Neural progenitor cell (in vitro differentiated cells): ENCODE measurements at regions not wholly inside any gene's neighbourhood (a gene's known extent, or its start where the extent isn't known, plus 50 kb on each side); places are given as distances from the start of the nearest gene placed in this dataset.
"Not testable (repeated sequence)": the region's sequence is repeated elsewhere in the genome, so short reads cannot be mapped to it uniquely, and the experiment has no call there.

Source experiments
- DNase-seq: peaks from one replicate; pipeline ENCODE4 v3.0.0-alpha.2; 2016; ENCODE audit warnings: low spot score
- H2AFZ ChIP-seq: fragments of 200-600 bp; sonication (generic); replicated peaks from 2 replicates; pipeline ENCODE4 v1.6.1; 2016; ENCODE audit warnings: antibody characterized with exemption
- H3F3A ChIP-seq: fragments of 200-600 bp; sonication (generic); 2 replicates; pipeline ENCODE4 v1.6.1; 2016; ENCODE audit warnings: antibody characterized with exemption, low read depth
- H3K27ac ChIP-seq: fragments of 200-600 bp; sonication (generic); 2 replicates; pipeline ENCODE4 v1.5.1; 2016; ENCODE audit warnings: mild to moderate bottlenecking
- H3K27me3 ChIP-seq: fragments of 200-600 bp; sonication (generic); 2 replicates; pipeline ENCODE4 v1.6.1; 2016; ENCODE audit warnings: mild to moderate bottlenecking, moderate library complexity
- H3K36me3 ChIP-seq: fragments of 200-600 bp; sonication (generic); 2 replicates; pipeline ENCODE4 v1.5.1; 2016
- H3K4me1 ChIP-seq: fragments of 200-600 bp; sonication (generic); 2 replicates; pipeline ENCODE4 v1.6.1; 2016; ENCODE audit warnings: mixed run types
- H3K4me2 ChIP-seq: fragments of 200-600 bp; sonication (generic); 2 replicates; pipeline ENCODE4 v1.6.1; 2016
- H3K4me3 ChIP-seq: fragments of 200-600 bp; sonication (generic); 2 replicates; pipeline ENCODE4 v1.5.1; 2016
- H3K79me2 ChIP-seq: fragments of 200-600 bp; sonication (generic); 2 replicates; pipeline ENCODE4 v1.6.1; 2016; ENCODE audit warnings: low read depth
- H3K9ac ChIP-seq: fragments of 200-600 bp; sonication (generic); 2 replicates; pipeline ENCODE4 v1.6.1; 2016
- H3K9me3 ChIP-seq: fragments of 200-600 bp; sonication (generic); 2 replicates; pipeline ENCODE4 v1.5.1; 2016; ENCODE audit warnings: low read depth
- H4K20me1 ChIP-seq: fragments of 200-600 bp; sonication (generic); 2 replicates; pipeline ENCODE4 v1.6.1; 2016; ENCODE audit warnings: low read depth
- H3K27ac Mint-ChIP-seq: 3 replicates; pipeline ENCODE4 v1.8.0; 2021; ENCODE audit warnings: mixed read lengths
- H3K27me3 Mint-ChIP-seq: 2 replicates; pipeline ENCODE4 v1.8.0; 2022; ENCODE audit warnings: low read depth, mild to moderate bottlenecking, inconsistent platforms, moderate library complexity, mixed read lengths; ENCODE audit not compliant: insufficient read depth
- H3K36me3 Mint-ChIP-seq: 3 replicates; pipeline ENCODE4 v1.8.0; 2021; ENCODE audit warnings: mixed read lengths
- H3K4me1 Mint-ChIP-seq: 3 replicates; pipeline ENCODE4 v1.8.0; 2021; ENCODE audit warnings: mixed read lengths
- H3K4me3 Mint-ChIP-seq: 3 replicates; pipeline ENCODE4 v1.8.0; 2021; ENCODE audit warnings: mild to moderate bottlenecking, moderate library complexity, mixed read lengths
- H3K9me3 Mint-ChIP-seq: 3 replicates; pipeline ENCODE4 v1.8.0; 2020; ENCODE audit warnings: mixed read lengths
- EZH2 ChIP-seq: fragments of 200-600 bp; sonication (generic); IDR thresholded peaks from 2 replicates; pipeline ENCODE4 v1.6.1; 2017; ENCODE audit warnings: antibody characterized with exemption, mild to moderate bottlenecking, moderate library complexity
- EZH2phosphoT487 ChIP-seq: fragments of 200-600 bp; sonication (generic); IDR thresholded peaks from 2 replicates; pipeline ENCODE4 v1.6.1; 2017; ENCODE audit warnings: antibody characterized with exemption
- TF ChIP-seq, protein P1 (sequence below): fragments of 200-600 bp; sonication (generic); IDR thresholded peaks from 2 replicates; pipeline ENCODE4 v1.5.1; 2017; ENCODE audit warnings: antibody characterized with exemption, mild to moderate bottlenecking

- H3K4me2 ChIP-seq, result no peak overlapping the region
- H3K27me3 ChIP-seq, result no peaks in the 10 kb centered on the region
- H3K4me3 Mint-ChIP-seq, result no peak overlapping the region
- no peaks in the 10 kb centered on the region for H3F3A ChIP-seq
- no peaks in the 10 kb centered on the region for H3K4me1 Mint-ChIP-seq
- H3K27me3 Mint-ChIP-seq, result no peaks in the 10 kb centered on the region
- DNase-seq, result no peak
- H3K9me3 Mint-ChIP-seq, result peaks cover 2% of the 10 kb centered on the region
- H4K20me1 ChIP-seq, result no peaks in the 10 kb centered on the region
- no peaks in the 10 kb centered on the region for H3K4me1 ChIP-seq
- H3K27ac ChIP-seq, result no peak overlapping the region
- H3K79me2 ChIP-seq, result no peaks in the 10 kb centered on the region
- H3K27ac Mint-ChIP-seq, result no peak overlapping the region
- H3K9me3 ChIP-seq, result no peaks in the 10 kb centered on the region
- no peaks in the 10 kb centered on the region for H3K36me3 ChIP-seq
- TF ChIP-seq EZH2 (no peak), EZH2phosphoT487 (no peak)
- H2AFZ ChIP-seq, result no peak overlapping the region
- H3K4me3 ChIP-seq, result no peak overlapping the region
- no peaks in the 10 kb centered on the region for H3K36me3 Mint-ChIP-seq
- no peak overlapping the region for H3K9ac ChIP-seq
Measured at GRCh38 chr6:67475700-67476099, 1159.4 kb upstream of the ADGRB3 start.

- H3K27ac Mint-ChIP-seq, result no peak overlapping the region
- no peak overlapping the region for H3K4me3 Mint-ChIP-seq
- H3K36me3 ChIP-seq, result no peaks in the 10 kb centered on the region
- no peak overlapping the region for H3K4me3 ChIP-seq
- no peaks in the 10 kb centered on the region for H3K4me1 Mint-ChIP-seq
- no peaks in the 10 kb centered on the region for H4K20me1 ChIP-seq
- H3K9me3 Mint-ChIP-seq, result peaks cover 6% of the 10 kb centered on the region
- H2AFZ ChIP-seq, result no peak overlapping the region
- H3K27ac ChIP-seq, result no peak overlapping the region
- H3K36me3 Mint-ChIP-seq, result no peaks in the 10 kb centered on the region
- no peaks in the 10 kb centered on the region for H3K9me3 ChIP-seq
- no peaks in the 10 kb centered on the region for H3K79me2 ChIP-seq
- no peak overlapping the region for H3K4me2 ChIP-seq
- no peaks in the 10 kb centered on the region for H3F3A ChIP-seq
- no peaks in the 10 kb centered on the region for H3K27me3 ChIP-seq
- TF ChIP-seq EZH2 (no peak), EZH2phosphoT487 (no peak)
- TF ChIP-seq, protein P1, sequence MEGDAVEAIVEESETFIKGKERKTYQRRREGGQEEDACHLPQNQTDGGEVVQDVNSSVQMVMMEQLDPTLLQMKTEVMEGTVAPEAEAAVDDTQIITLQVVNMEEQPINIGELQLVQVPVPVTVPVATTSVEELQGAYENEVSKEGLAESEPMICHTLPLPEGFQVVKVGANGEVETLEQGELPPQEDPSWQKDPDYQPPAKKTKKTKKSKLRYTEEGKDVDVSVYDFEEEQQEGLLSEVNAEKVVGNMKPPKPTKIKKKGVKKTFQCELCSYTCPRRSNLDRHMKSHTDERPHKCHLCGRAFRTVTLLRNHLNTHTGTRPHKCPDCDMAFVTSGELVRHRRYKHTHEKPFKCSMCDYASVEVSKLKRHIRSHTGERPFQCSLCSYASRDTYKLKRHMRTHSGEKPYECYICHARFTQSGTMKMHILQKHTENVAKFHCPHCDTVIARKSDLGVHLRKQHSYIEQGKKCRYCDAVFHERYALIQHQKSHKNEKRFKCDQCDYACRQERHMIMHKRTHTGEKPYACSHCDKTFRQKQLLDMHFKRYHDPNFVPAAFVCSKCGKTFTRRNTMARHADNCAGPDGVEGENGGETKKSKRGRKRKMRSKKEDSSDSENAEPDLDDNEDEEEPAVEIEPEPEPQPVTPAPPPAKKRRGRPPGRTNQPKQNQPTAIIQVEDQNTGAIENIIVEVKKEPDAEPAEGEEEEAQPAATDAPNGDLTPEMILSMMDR, result no peak
- no peaks in the 10 kb centered on the region for H3K4me1 ChIP-seq
- no peak for DNase-seq
- H3K9ac ChIP-seq, result no peak overlapping the region
- peaks cover 5% of the 10 kb centered on the region for H3K27me3 Mint-ChIP-seq
Measured at GRCh38 chr6:67467341-67467740, 1167.7 kb upstream of the ADGRB3 start.

GRCh38 chr6:67462725-67463124, 1172.4 kb upstream of the ADGRB3 start:
- not testable (repeated sequence) for H3F3A ChIP-seq, H3K4me2 ChIP-seq, H3K27me3 Mint-ChIP-seq, H3K4me1 ChIP-seq, H3K9ac ChIP-seq, H3K27me3 ChIP-seq, H3K79me2 ChIP-seq, H3K27ac Mint-ChIP-seq, H3K4me3 ChIP-seq, H2AFZ ChIP-seq, H3K9me3 ChIP-seq, H3K4me3 Mint-ChIP-seq, DNase-seq, H3K27ac ChIP-seq, H3K4me1 Mint-ChIP-seq, H4K20me1 ChIP-seq, H3K36me3 ChIP-seq, H3K36me3 Mint-ChIP-seq
- H3K9me3 Mint-ChIP-seq, result peaks cover 20% of the 10 kb centered on the region

DNA sequence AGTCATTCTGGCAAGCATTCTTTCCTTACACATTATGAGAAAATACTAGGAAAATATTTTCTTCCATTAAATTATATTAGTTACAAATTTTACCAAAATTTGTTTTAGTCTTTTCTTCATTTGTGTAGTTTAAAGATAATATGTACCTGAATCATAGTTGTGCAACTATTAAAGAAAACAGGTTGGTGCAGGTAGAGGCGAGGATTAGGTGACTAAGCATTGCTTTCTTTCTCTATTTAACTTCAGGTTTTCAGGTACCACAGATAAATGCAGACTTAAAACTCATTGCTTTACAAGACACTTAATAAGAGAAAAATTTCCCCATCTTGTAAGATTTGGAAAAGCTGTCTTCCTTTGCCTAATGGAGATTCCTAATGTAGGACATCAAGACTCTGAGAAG, 1175.5 kb upstream of the ADGRB3 start:
- Histone ChIP-seq H3K36me3 (no peaks in the 10 kb centered on the region), H3K79me2 (no peaks in the 10 kb centered on the region), H3K4me3 (no peak overlapping the region), H3K4me1 (no peaks in the 10 kb centered on the region), H3K9me3 (no peaks in the 10 kb centered on the region), H3F3A (no peaks in the 10 kb centered on the region), H3K27me3 (no peaks in the 10 kb centered on the region), H3K9ac (no peak overlapping the region), H3K4me2 (no peak overlapping the region), H2AFZ (no peak overlapping the region), H4K20me1 (no peaks in the 10 kb centered on the region), H3K27ac (no peak overlapping the region)
- Mint-ChIP-seq H3K36me3 (peaks cover 2% of the 10 kb centered on the region), H3K4me1 (no peaks in the 10 kb centered on the region), H3K27ac (no peak overlapping the region), H3K27me3 (peaks cover 2% of the 10 kb centered on the region), H3K4me3 (no peak overlapping the region), H3K9me3 (peaks cover 22% of the 10 kb centered on the region)
- TF ChIP-seq, protein P1, result no peak
- TF ChIP-seq EZH2phosphoT487, result no peak
- TF ChIP-seq EZH2, result no peak
- no peak for DNase-seq
